Stimulated activated CD4-positive, alpha-beta T cell treated with anti-CD3 and anti-CD28 coated beads, Interleukin-4, amount 100 ng/mL, for 1 hour (primary cell): ENCODE measurements at regions not wholly inside any gene's neighbourhood (a gene's known extent, or its start where the extent isn't known, plus 50 kb on each side); places are given as distances from the start of the nearest gene placed in this dataset.
"Not testable (repeated sequence)": the region's sequence is repeated elsewhere in the genome, so short reads cannot be mapped to it uniquely, and the experiment has no call there.

Experiments
- DNase-seq: peaks from one replicate; pipeline ENCODE4 v3.0.0-alpha.2; 2020

DNA sequence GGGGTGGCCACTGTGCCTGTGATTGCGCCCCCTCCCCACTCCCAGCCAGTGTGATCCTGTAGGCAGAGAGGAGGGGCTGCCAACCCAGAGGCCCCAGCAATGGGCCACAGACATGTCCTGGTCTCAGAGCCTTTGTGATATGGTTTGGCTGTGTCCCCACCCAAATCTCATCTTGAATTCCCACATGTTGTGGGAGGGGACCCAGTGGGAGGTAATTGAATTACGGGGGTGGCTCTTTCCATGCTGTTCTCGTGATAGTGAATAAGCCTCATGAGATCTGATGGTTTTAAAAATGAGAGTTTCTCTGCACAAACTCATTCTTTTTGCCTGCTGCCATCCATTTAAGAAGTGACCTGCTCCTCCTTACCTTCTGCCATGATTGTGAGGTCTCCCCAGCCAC, 56.8 kb upstream of the ZNF469 start:
- DNase-seq = no peak

DNA sequence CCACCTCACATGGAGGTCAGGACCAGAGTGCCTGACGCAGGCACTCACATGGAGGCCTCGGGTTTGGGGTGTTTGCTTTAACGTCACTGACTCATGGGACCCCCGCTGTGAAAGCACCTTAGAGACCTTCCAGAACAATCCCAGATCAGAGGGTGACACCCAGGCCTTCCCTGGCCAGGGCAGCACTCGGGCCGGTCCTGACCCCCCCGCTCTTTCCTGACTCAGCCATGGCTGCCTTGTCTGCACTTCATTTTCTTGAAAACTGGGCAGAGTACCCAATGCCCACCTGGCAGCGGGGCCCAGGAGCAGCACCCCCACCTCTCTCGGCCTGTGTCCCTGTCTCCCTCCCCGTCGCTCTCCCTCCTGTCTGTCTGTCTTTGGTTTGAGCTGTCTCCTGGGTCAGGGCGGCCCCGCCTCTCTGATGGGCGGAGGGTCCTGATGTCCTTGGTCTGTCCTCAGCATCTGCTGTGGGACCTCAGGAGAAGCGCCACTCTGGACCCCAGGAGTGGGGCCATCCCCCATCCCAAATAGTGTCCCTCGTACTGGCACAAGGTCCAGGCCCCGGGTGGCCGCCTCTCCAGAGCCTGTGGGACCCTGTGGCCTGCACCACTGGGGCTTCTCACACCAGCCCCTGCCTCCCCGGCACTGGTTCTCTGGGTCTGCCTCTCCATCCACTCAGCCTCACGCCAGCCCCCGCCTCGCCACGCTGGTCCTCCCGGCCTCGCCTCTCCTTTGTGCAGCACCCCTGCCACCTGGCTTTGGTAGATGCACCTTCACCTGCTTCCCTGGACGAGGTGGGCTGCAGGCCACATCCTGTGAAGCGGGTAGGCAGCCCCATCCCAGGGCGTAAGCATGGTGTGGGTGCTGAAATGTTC, 55.9 kb upstream of the ZNF469 start:
- no peak for DNase-seq

DNA sequence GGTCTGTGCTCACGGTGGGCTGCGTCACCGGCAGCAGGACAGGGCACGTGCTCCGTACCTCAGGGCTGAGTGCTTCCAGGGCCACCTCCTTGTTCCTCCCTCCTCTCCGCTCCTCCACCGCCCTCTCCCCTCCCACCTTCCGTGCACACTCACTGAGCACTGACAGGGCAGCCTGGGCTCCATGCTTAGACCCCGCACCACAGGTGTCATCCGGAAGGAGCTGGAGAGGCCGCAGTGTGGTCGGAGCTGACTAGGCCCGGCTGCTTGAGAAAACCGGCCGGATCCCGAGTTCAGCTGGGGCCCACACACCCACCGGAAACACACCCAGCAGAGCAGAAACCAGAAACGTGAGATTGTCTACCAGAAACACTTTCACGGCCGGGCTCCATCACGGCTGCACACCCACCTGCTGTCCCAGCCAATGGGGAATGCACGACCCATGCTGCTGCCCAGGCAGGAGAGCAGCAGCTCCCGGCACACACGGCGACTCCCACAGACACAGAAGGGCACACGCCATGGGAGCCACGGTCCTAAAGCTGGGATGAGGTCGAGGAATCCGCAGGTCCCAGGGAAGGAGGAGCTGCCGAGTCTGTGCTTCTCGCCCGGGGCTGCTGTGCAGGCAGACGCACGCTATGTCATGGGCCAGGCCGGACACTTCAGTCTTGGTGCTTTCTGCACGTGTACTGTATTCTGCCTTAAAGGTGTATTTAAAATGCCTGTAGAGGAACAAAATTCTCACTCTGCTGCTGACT, 55.0 kb upstream of the ZNF469 start:
- DNase-seq = no peak

DNA sequence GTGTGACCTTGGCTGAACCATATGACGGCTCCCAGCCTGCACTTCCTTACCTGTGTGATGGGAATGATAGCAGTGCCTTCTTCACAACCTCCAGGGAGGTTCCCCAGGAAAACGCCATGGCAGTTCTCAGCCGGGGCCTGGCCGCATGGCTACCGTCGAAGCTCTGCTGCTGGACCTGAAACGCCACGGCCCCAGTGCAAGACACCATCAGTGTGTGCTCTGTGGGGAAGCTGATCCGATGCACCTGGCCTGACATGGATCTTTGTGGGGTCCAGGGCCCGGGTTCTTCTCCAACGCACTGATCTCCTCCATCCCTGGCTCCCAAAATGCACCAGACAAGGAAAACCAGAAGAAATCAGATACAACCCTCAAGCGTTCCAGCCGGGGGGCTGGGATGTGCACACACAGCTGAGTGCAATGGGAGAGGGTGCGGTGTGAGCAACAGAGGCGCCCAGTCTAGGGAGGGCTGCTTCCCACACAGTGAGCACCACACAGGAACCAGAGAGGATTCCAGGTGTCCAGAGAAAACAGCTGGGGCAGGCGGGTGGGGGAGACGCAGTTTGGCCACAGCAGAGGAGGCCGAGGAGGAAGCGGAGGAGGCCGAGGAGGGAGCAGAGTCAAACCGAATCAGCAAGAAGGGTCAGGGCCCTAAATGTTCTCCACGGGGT, 54.3 kb upstream of the ZNF469 start:
- no peak for DNase-seq

DNA sequence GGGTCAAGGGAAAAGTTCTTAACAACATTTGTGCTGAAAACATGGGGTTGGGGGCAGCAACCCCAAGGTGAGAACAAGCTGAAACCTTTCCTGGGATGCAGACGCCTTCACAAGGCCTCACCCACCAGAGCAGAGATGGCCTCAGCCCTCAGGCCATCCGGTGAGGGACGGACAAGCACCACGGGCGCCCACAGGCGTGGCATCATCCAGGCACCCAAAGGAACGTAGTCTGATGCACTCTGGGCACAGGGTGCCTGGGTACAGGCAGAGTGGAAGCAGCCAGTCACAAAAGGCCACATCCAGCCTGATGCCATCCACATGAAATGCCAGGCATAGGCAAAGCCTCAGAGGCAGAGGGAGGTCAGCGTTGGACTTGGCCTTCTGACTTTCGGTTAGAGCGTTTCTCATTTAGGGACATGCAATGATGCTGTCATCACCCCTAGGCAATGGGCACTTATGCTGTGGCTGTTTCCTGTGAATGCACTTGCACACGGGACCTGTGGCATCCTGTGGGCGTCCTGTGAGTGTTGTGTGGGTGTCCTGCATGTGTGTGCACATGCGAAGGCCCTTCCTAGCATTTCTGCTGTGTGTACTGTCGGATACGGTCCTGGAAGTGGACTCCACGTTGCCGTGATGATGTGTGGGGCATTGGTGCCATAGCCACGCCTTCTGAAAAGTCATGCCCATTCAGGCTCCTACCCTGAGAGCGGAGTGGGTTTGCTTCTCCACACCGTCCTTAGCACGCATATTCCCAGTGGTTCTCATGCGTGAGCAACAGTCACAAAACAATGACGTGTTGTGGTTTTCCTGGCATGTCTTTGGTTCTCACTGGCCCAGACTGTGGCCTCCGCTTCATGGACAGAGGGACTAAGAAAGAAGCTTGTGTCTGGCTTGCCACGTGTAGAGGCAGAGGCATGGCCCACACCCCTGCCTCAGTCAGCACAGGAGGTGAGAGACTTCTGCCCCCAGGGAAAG, 52.7 kb upstream of the ZNF469 start:
- no peak for DNase-seq

DNA sequence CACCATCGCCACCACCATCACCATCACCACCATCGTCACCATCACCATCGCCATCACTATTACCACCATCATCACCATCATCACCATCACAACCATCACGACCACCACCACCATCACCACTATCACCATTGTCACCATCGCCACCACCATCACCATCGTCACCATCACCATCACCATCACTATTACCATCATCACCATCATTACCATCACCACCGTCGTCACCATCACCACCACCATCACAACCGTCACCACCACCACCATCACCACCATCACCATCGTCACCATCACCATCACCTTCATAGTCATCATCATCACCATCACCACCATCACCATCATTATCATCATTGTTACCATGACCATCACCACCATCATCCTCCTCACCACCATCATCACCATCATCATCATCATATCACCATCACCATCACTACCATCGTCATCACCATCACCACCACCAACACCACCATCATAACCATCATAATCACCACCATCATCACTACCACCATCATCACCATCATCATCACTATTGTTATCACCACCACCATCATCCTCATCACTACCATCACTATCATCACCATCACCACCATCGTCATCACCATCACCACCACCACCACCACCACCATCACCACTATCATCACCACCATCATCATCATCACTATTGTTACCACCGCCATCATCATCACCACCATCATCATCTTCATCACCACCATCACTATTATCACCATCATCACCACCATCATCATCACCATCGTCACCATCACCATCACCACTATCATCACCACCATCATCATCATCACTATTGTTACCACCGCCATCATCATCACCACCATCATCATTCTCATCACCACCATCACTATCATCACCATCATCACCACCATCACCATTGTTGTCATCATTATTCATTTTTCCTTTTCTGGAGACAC, 51.5 kb upstream of the ZNF469 start:
- DNase-seq = no peak

DNA sequence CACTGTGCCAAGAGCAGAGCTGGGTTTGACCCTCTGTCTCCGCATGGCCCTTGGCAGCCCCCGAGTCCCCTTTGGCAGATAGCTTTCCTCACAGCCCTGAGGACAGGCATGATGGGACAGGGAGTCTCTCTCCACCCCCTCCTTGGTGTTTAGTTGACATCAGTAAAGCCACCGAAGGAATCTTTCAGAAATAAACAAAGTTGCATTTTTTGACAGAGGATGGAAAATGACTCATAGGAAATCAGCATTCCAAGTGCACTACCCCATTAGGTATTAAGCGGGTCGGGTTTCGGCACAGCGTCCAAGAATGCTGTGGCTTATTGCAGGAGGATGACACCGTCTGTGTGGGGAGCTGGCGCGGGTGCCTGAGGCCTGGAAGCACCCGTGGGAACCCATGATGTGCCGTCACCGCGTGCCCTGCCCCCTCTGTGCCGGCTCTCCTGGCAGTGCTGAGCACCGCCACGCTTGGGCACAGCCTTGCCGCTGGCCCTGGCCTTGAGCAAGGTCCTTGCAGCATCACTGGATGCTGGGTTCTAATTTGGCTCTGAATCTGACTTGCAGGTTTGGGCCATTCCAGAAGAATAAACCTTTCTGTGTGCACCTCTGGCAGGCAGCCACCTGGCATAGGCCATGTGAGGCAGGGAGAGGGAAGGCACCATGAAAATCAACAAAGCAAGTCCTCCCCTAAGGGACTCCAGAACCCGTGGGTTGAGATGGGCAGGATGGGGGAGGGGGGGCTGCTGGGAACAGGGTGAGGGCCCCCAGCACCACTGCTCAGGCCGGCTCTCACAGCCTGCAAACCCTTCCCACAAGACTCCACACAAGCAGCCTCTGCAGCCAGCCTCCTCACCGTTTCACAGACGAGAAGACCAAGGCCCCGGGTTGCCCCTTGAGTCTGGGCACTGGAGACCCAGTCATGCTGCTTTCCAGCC, 50.5 kb upstream of the ZNF469 start:
- DNase-seq = no peak

DNA sequence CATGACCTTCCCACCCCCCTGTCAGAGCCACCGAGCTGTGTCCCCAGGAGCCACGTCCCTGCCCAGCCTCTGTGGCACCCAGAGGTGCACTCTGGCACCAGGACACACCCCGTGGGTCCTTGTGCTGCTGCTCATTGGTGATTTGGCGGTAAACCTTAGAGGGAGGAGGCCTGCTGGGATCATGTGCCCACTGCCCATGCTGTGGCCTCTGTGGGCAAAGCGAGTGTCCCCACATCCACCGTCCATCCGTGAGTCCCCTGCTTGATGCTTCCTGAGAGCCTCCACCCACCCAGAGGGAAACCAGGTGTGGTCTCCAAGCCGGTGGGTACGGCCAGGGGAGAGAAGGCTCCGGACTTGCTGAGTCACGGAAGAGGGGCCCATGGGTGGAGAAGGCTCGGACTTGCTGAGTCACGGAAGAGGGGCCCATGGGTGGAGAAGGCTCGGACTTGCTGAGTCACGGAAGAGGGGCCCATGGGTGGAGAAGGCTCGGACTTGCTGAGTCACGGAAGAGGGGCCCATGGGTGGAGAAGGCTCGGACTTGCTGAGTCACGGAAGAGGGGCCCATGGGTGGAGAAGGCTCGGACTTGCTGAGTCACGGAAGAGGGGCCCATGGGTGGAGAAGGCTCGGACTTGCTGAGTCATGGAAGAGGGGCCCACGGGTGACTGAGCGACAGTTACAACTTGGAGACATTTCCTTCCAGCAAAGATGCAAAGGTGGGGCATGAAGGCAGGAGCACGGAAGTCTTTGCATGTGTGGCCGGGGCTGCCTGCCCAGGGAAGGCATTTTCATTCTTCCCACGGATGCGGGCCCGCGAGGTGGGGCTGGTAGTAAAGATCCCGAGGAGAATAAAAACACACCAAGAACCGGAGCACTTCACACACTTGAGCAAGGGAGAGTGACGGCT, 49.6 kb upstream of the ZNF469 start:
- DNase-seq = not testable (repeated sequence)
